Activated T-cell treated with anti-CD3 and anti-CD28 coated beads for 48 hours (primary cell): ENCODE measurements at regions not wholly inside any gene's neighbourhood (a gene's known extent, or its start where the extent isn't known, plus 50 kb on each side); places are given as distances from the start of the nearest gene placed in this dataset.

Source experiments
- DNase-seq: peaks from one replicate; pipeline ENCODE4 v3.0.0-alpha.2; 2020; ENCODE audit warnings: low read depth

- DNase-seq, result no peak
These were observed 110.2 kb upstream of the NLRP1 start for GRCh38 chr17:5694551-5694950.

DNA sequence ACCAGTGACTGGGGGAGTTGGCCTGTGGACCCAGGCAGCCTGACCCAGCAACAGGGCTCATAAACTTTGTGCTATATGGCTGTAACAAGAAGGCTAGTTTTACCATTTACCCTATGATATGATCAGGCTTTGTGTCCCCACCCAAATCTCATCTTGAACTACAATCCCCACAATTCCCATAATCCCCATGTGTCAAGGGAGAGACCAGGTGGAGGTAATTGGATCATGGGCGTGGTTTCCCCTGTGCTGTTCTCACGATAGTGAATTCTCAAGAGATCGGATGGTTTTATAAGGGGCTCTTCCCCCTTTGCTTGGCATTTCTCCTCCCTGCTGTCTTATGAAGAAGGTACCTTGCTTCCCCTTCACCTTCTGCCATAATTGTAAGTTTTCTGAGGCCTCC lies 111.2 kb upstream of the NLRP1 start:
- DNase-seq, result no peak

DNA sequence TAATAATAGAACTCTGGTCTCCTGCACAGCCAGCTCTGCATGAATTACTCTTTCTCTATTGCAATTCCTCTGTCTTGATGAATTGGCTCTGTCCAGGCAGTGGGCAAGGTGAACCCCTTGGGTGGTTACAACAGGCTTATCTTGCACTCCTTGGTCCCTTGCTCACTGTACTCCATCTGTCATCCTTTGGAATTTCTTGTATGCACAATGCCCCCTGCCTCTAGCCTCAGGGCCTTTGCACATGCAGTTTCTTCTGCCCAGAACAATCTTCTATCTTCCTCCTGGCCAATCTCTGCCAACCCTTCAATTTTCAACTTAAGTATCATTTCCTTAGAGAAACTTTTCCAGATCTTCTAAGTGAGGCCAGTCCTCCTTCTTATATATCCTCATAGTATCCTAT lies 114.7 kb upstream of the NLRP1 start:
- DNase-seq, result no peak

DNA sequence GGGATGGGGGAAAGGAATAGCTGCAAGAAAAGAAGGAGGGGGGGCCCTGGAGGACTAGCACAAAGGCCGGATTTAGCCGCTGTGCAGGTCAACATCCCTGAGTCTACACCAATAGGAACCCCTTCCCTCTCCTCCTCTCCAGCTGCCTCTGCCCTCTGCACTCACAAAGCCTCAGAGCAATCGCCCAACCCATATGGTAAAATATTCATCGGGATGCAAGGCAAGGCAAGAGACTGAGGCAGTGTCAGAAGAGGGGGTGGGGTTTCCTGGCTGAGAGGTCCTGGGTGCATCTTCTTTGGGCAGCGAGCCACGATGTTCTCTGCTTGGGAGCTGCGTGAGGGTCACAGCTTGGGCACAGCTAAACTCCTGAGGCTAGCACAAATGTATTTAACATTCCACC lies 115.5 kb upstream of the NLRP1 start:
- DNase-seq, result no peak

DNA sequence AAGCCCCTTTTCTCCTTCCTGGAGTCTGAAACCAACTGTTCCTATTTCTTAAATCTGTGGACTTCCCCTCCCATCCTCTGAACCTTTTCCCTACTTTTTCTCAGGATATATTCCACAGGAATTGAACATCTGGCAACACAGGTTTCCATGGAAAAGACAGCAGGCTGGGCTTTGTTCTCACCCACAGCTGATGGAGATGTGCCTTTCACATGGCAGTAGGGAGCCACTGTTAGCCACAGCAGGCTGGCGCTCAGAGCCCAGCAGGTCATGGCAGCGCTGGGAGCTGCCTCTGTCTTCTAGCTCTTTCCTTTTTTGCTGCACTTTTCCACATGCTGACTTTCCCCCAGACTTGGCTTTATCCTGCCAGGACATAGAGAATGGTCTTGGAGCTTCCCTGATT lies 116.4 kb upstream of the NLRP1 start:
- DNase-seq, result no peak

GRCh38 chr17:5701381-5701780 lies 117.1 kb upstream of the NLRP1 start:
- no peak for DNase-seq

- DNase-seq, result no peak
These were observed 118.7 kb upstream of the NLRP1 start for GRCh38 chr17:5702951-5703510.

DNA sequence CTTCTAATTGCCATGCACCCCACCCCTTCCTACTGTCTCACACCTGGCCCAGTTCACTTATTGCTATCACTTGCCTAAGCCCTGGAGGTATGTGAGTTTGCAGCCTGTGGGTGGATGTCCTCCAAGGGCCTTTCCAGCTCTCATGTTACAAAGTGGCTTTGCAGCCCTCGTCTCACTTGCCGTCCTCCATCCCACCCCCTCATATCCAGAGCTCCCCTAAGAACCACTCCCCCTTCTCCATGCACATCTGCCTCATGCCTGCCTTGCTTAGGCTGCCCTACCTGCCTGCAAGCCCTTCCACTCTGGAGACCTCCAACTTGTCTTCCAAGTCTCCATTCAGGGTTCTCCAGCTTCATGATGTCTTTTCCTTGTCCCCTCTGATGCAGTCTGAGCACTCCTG lies 119.4 kb upstream of the NLRP1 start:
- no peak for DNase-seq

DNA sequence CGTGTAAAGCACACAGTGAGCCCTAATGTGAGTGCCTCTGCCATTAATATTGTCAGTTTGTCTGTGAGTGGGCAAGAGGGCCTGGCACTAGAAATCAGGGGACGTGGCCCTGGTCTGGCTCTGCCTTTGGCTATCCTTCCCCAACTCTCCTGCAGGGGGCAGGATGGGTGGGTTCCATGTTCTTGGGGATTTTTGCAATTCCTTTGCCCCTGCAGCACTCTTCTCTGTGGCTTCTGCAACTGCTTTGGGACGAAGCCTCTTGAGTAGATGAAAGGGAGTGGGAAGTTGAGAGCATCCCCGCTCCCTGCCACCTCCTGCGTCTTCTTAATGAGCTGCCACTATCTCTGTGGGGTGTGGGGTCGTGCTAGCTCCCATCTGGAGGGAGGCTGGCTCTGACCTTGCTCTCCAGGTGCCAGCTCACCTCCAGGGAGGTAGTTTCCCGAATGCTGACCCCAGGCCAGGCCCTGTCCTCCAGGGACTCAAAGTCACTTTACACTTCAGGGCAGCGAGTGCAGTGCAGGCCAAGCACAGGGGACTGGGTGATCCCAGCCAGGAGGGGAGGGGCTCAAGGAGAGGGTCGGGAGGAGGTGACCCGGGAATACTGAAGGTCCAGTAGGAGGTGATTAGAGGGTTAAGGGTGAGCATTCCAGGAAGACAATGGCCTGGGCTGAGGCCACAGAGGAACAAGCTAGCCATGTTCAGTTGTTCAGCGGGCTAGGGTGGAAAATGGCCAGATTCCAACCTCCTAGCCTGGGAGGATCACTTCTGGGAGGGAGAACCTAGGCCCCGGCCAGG lies 121.0 kb upstream of the NLRP1 start:
- peak; percentile 3 for DNase-seq

DNA sequence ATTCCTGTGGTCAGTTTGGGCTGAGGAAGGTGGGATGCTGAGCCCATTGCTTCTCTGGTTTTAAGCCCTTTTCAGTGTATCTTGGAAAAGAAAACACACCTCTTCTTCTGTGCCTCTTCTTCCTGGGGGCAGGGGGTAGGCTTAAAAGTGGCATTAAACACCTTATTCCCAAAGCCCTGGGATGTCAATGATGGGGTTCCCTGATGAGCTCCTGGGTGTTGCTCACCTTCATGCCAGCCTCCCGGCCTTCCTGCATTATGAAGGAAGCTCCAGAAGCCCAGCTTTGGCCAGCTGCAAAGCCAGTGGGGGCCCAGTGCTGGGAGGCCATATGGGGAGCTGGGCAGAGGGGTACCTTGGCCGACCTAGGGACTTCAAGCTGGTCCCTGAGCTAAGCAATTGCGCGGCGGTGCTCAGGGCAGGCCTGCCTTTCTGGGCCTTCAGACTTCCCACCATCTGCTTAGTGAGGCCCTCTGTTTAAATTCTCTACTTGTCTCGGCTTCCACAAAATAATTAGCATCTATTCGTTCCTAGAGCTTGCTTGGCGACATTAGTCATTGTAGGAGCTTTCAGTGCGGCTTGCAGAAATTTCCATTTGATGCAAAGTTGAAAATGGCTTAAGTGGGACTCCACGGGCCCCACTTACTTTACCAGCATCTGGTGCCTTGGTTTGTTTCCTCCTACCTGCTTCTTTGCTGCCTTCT lies 121.7 kb upstream of the NLRP1 start:
- DNase-seq, result no peak

- DNase-seq, result peak; percentile 45
These were observed 122.4 kb upstream of the NLRP1 start for GRCh38 chr17:5706577-5707210.

- no peak for DNase-seq
These were observed 123.2 kb upstream of the NLRP1 start for GRCh38 chr17:5707482-5707881.

- DNase-seq, result no peak
These were observed 124.0 kb upstream of the NLRP1 start for GRCh38 chr17:5708344-5708743.

DNA sequence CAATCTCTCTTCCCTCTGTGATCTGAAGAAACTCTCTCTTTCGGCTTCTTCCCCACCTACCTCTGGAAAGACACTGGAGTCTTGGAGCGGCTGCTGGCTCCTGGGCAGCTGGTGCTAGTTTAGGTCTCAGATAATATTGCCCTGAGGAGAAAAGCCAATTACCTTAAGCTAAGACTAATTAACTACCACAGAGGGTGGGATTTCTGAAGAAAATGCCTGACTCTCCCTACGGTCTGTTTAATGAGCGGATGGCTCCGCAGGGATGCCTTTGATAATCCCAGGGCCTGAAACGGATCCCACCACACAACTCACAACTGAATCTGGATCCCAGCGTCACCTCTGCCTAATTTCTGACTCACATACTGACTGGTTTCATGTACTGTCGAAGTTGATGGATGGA lies 127.0 kb upstream of the NLRP1 start:
- DNase-seq, result no peak

DNA sequence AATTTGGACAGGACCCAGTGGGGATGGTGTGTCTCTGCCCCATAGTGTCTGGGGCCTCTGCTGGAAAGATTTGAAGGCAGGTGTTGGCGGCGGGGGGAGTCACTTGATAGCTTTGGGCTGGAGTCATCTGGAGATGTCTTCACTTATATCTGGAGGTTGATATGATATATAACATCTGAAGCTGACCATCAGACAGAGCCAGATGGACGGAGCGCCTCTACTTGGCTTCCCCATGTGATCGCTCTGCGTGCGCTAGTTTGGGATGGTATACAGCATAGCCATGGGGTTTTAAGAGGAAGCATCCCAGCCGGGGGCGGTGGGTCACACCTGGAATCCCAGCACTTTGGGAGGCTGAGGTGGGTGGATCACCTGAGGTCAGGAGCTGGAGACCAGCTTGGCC lies 130.7 kb upstream of the NLRP1 start:
- no peak for DNase-seq

- DNase-seq, result no peak
These were observed 131.2 kb upstream of the NLRP1 start for GRCh38 chr17:5715478-5715877.

GRCh38 chr17:5718726-5719125 lies 134.4 kb upstream of the NLRP1 start:
- no peak for DNase-seq

- DNase-seq, result no peak
These were observed 135.7 kb upstream of the NLRP1 start for GRCh38 chr17:5719976-5720375.

GRCh38 chr17:5730373-5730772 lies 146.1 kb upstream of the NLRP1 start:
- DNase-seq, result no peak

DNA sequence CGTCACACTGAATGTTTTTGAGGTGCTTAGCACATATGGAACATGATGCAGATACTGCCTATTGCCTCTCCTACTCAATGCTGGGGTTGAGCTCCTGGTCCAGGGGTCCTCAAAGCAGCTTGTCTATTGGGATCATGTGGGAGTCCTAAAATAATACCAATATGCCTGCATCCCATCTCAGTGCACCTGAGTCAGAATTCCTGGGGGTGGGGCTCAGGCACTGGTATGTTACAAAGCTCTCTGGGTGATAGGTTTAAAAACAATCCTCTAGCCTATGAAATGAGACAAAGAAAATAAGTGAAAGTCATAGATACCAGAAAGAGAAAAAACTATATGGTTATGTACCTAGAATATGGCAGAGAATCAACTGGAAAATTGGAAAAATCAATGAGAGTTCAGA lies 156.6 kb upstream of the NLRP1 start:
- no peak for DNase-seq

GRCh38 chr17:5741810-5742209 lies 157.5 kb upstream of the NLRP1 start:
- no peak for DNase-seq

- no peak for DNase-seq
These were observed 161.0 kb upstream of the NLRP1 start for GRCh38 chr17:5745111-5745813.
